ENCODE measurements at regions not wholly inside any gene's neighbourhood (a gene's known extent, or its start where the extent isn't known, plus 50 kb on each side); places are given as distances from the start of the nearest gene placed in this dataset.

GRCh38 chr4:187171706-187172339, 448.2 kb upstream of the FAT1 start:
- Mint-ChIP-seq H3K27me3 (ENCODE audit: insufficient read depth, low read depth) (peaks cover 7% of the 10 kb centered on the region), H3K4me1 (peaks cover 3% of the 10 kb centered on the region), H3K9me3 (no peaks in the 10 kb centered on the region), H3K27ac (no peak overlapping the region), H3K36me3 (no peaks in the 10 kb centered on the region), H3K4me3 (no peak overlapping the region)
- no peak overlapping the region for H3K4me3 ChIP-seq
- H3F3A ChIP-seq (ENCODE audit: low read depth), result no peaks in the 10 kb centered on the region
- no peaks in the 10 kb centered on the region for H3K9me3 ChIP-seq (ENCODE audit: low read depth)
- H3K79me2 ChIP-seq (ENCODE audit: low read depth), result no peaks in the 10 kb centered on the region
- no peak overlapping the region for H3K27ac ChIP-seq
- no peaks in the 10 kb centered on the region for H4K20me1 ChIP-seq (ENCODE audit: low read depth)
- no peak overlapping the region for H2AFZ ChIP-seq (replicated peaks)
- H3K9ac ChIP-seq, result no peak overlapping the region
- no peaks in the 10 kb centered on the region for H3K36me3 ChIP-seq
- H3K4me1 ChIP-seq, result no peaks in the 10 kb centered on the region
- no peak for TF ChIP-seq EZH2phosphoT487 (IDR thresholded peaks at IDR 0.05)
- no peak for TF ChIP-seq EZH2 (IDR thresholded peaks at IDR 0.05)
- TF ChIP-seq CTCF (IDR thresholded peaks at IDR 0.05), result no peak
- H3K4me2 ChIP-seq, result no peak overlapping the region
- no peaks in the 10 kb centered on the region for H3K27me3 ChIP-seq
- DNase-seq (ENCODE audit: low spot score), result no peak

GRCh38 chr4:187172340-187172761, 448.7 kb upstream of the FAT1 start:
- TF ChIP-seq EZH2 (IDR thresholded peaks at IDR 0.05) (no peak), CTCF (IDR thresholded peaks at IDR 0.05) (no peak), EZH2phosphoT487 (IDR thresholded peaks at IDR 0.05) (no peak)
- no peaks in the 10 kb centered on the region for H3F3A ChIP-seq (ENCODE audit: low read depth)
- Mint-ChIP-seq H3K4me1 (peaks cover 3% of the 10 kb centered on the region), H3K4me3 (no peak overlapping the region), H3K27me3 (ENCODE audit: insufficient read depth, low read depth) (peaks cover 9% of the 10 kb centered on the region), H3K9me3 (no peaks in the 10 kb centered on the region), H3K36me3 (no peaks in the 10 kb centered on the region), H3K27ac (no peak overlapping the region)
- no peaks in the 10 kb centered on the region for H3K36me3 ChIP-seq
- H3K9me3 ChIP-seq (ENCODE audit: low read depth), result no peaks in the 10 kb centered on the region
- H3K4me1 ChIP-seq, result no peaks in the 10 kb centered on the region
- H3K79me2 ChIP-seq (ENCODE audit: low read depth), result no peaks in the 10 kb centered on the region
- no peak overlapping the region for H3K27ac ChIP-seq
- H3K4me3 ChIP-seq, result no peak overlapping the region
- no peak overlapping the region for H2AFZ ChIP-seq (replicated peaks)
- H3K4me2 ChIP-seq, result no peak overlapping the region
- H3K27me3 ChIP-seq, result no peaks in the 10 kb centered on the region
- no peak for DNase-seq (ENCODE audit: low spot score)
- H3K9ac ChIP-seq, result no peak overlapping the region
- no peaks in the 10 kb centered on the region for H4K20me1 ChIP-seq (ENCODE audit: low read depth)

- Mint-ChIP-seq H3K36me3 (no peaks in the 10 kb centered on the region), H3K9me3 (no peaks in the 10 kb centered on the region), H3K4me3 (no peak overlapping the region), H3K27me3 (ENCODE audit: insufficient read depth, low read depth) (peaks cover 9% of the 10 kb centered on the region), H3K4me1 (peaks cover 15% of the 10 kb centered on the region), H3K27ac (no peak overlapping the region)
- H3K79me2 ChIP-seq (ENCODE audit: low read depth), result no peaks in the 10 kb centered on the region
- no peak overlapping the region for H2AFZ ChIP-seq (replicated peaks)
- H3K9ac ChIP-seq, result no peak overlapping the region
- peaks cover 9% of the 10 kb centered on the region for H3K4me1 ChIP-seq
- no peaks in the 10 kb centered on the region for H3K36me3 ChIP-seq
- H3K4me2 ChIP-seq, result no peak overlapping the region
- DNase-seq (ENCODE audit: low spot score), result no peak
- H3K27me3 ChIP-seq, result no peaks in the 10 kb centered on the region
- H3K27ac ChIP-seq, result no peak overlapping the region
- H3K9me3 ChIP-seq (ENCODE audit: low read depth), result no peaks in the 10 kb centered on the region
- H3K4me3 ChIP-seq, result no peak overlapping the region
- TF ChIP-seq EZH2phosphoT487 (IDR thresholded peaks at IDR 0.05) (no peak), EZH2 (IDR thresholded peaks at IDR 0.05) (no peak), CTCF (IDR thresholded peaks at IDR 0.05) (no peak)
- H4K20me1 ChIP-seq (ENCODE audit: low read depth), result no peaks in the 10 kb centered on the region
- no peaks in the 10 kb centered on the region for H3F3A ChIP-seq (ENCODE audit: low read depth)
These were observed 451.1 kb upstream of the FAT1 start for GRCh38 chr4:187174749-187175148.

All from neural progenitor cell (in vitro differentiated cells).